Esophagus muscularis mucosa (tissue), 4 donors: ENCODE measurements at regions not wholly inside any gene's neighbourhood (a gene's known extent, or its start where the extent isn't known, plus 50 kb on each side); places are given as distances from the start of the nearest gene placed in this dataset.

Experiments
- DNase-seq: peaks from one replicate; pipeline ENCODE4 v3.0.0-alpha.2; 2017; ENCODE audit errors: extremely low spot score
- H3K27ac ChIP-seq, 4 donors: fragments of 200-600 bp; sonication (generic); replicated peaks in 1 of 4; 1 replicate in 3 of 4; 2 replicates in 1 of 4; pipeline ENCODE4 v1.5.1; 2016 to 2019; ENCODE audit warnings: mild to moderate bottlenecking in 1 of 4
- H3K27me3 ChIP-seq, 4 donors: fragments of 200-600 bp; sonication (generic); one replicate each; pipeline versions ENCODE4 v1.5.1 to v1.6.0; 2016 to 2019
- H3K36me3 ChIP-seq, 4 donors: fragments of 200-600 bp; sonication (generic); one replicate each; pipeline ENCODE4 v1.5.1; 2016 to 2019
- H3K4me1 ChIP-seq, 4 donors: fragments of 200-600 bp; sonication (generic); one replicate each; pipeline ENCODE4 v1.5.1; 2016 to 2019
- H3K4me3 ChIP-seq, 4 donors: fragments of 200-600 bp; sonication (generic); 1 replicate in 2 of 4; 2 replicates in 2 of 4; pipeline ENCODE4 v1.5.1; 2016 to 2019; ENCODE audit warnings: mild to moderate bottlenecking in 4 of 4, moderate library complexity in 1 of 4
- H3K9me3 ChIP-seq, 4 donors: fragments of 200-600 bp; sonication (generic); 1 replicate in 3 of 4; 2 replicates in 1 of 4; pipeline ENCODE4 v1.5.1; 2016 to 2019
- CTCF ChIP-seq, 3 experiments: fragments of 200-600 bp in 2 of 3; fragments of 450-650 bp in 1 of 3; sonication (generic) in 2 of 3; IDR thresholded peaks; one replicate each; pipeline ENCODE4 v1.5.1; 2017 to 2019; ENCODE audit warnings: antibody characterized with exemption in 3 of 3, mild to moderate bottlenecking in 2 of 3, moderate library complexity in 1 of 3
- EP300 ChIP-seq: sonication (generic); formaldehyde crosslinking; IDR thresholded peaks from one replicate; pipeline ENCODE4 v1.6.1; 2017; ENCODE audit warnings: antibody characterized with exemption
- POLR2A ChIP-seq: fragments of 450-650 bp; IDR thresholded peaks from one replicate; pipeline ENCODE4 v1.6.1; 2017; ENCODE audit warnings: antibody characterized with exemption, moderate library complexity, mild to moderate bottlenecking, low read depth
- POLR2AphosphoS5 ChIP-seq, 2 donors: sonication (generic); formaldehyde crosslinking; IDR thresholded peaks; one replicate each; pipeline ENCODE4 v1.6.1; 2017; ENCODE audit warnings: antibody characterized with exemption in 2 of 2
- WGBS: methylation state at CpG from one replicate; pipeline ENCODE4 v1.1.5; 2018; 5-methylcytosine and 5-hydroxymethylcytosine counted together
- intact Hi-C: fragments of 100-400 bp; cut with DNase I; formaldehyde crosslinking; loops from one replicate; pipeline ENCODE4 v1.15.1; 2023

GRCh38 chr5:159453209-159453608 is 122.9 kb upstream of the IL12B start:
- intact Hi-C loops: no loop called here
- H3K9me3 ChIP-seq: no peaks in the 10 kb centered on the region
- WGBS: 90% methylated on average over 7 of the region's 7 CpGs

GRCh38 chr5:159456261-159456660 is 126.0 kb upstream of the IL12B start:
- no peaks in the 10 kb centered on the region for H3K36me3 ChIP-seq
- H3K9me3 ChIP-seq: no peaks in the 10 kb centered on the region
- H3K4me1 ChIP-seq: peaks cover 0 to 8% (median 6%) of the 10 kb centered on the region in 4 donors
- intact Hi-C loops: no loop called here
- 75% methylated on average over 2 of the region's 2 CpGs for WGBS
- no peak for DNase-seq
- H3K4me3 ChIP-seq: no peak overlapping the region
- no peaks in the 10 kb centered on the region for H3K27me3 ChIP-seq
- H3K27ac ChIP-seq: no peak overlapping the region
- TF ChIP-seq POLR2AphosphoS5 (IDR thresholded peaks at IDR 0.05): no peak
- TF ChIP-seq CTCF (IDR thresholded peaks at IDR 0.05): no peak
- no peak for TF ChIP-seq POLR2A
- no peak for TF ChIP-seq EP300

More at GRCh38 chr5:159453209-159453608, 122.9 kb upstream of the IL12B start:
- H3K36me3 ChIP-seq: no peaks in the 10 kb centered on the region
- DNase-seq: no peak
- peaks cover 4 to 18% (median 11%) of the 10 kb centered on the region in 4 donors for H3K4me1 ChIP-seq
- H3K4me3 ChIP-seq: no peak overlapping the region
- TF ChIP-seq EP300 (no peak), POLR2A (no peak), CTCF (IDR thresholded peaks at IDR 0.05) (no peak), POLR2AphosphoS5 (IDR thresholded peaks at IDR 0.05) (no peak)
- H3K27me3 ChIP-seq: no peaks in the 10 kb centered on the region
- H3K27ac ChIP-seq: no peak overlapping the region

GRCh38 chr5:159456722-159457465 is 126.6 kb upstream of the IL12B start:
- Histone ChIP-seq H3K36me3 (no peaks in the 10 kb centered on the region), H3K4me3 (no peak overlapping the region), H3K27ac (no peak overlapping the region), H3K9me3 (no peaks in the 10 kb centered on the region), H3K27me3 (no peaks in the 10 kb centered on the region), H3K4me1 (peaks cover 0 to 3% (median under 1%) of the 10 kb centered on the region in 4 donors)
- DNase-seq: no peak
- TF ChIP-seq CTCF (IDR thresholded peaks at IDR 0.05): no peak
- no peak for TF ChIP-seq POLR2A
- no peak for TF ChIP-seq EP300
- TF ChIP-seq POLR2AphosphoS5 (IDR thresholded peaks at IDR 0.05): no peak
- intact Hi-C loops: no loop called here

- H3K4me1 ChIP-seq: peaks cover 0 to 9% (median 0%) of the 10 kb centered on the region in 4 donors
- 85% methylated on average over 4 of the region's 4 CpGs for WGBS
- no peak for DNase-seq
- H3K36me3 ChIP-seq: no peaks in the 10 kb centered on the region
- no peak for TF ChIP-seq POLR2A
- no peak for TF ChIP-seq CTCF (IDR thresholded peaks at IDR 0.05)
- no peak for TF ChIP-seq POLR2AphosphoS5 (IDR thresholded peaks at IDR 0.05)
- TF ChIP-seq EP300: no peak
- no peaks in the 10 kb centered on the region for H3K9me3 ChIP-seq
- H3K27ac ChIP-seq: no peak overlapping the region
- intact Hi-C loops: no loop called here
- H3K4me3 ChIP-seq: no peak overlapping the region
- no peaks in the 10 kb centered on the region for H3K27me3 ChIP-seq
These were observed 128.0 kb upstream of the IL12B start for GRCh38 chr5:159458217-159458711.
